Right lobe of liver (tissue), 4 donors: ENCODE measurements at regions not wholly inside any gene's neighbourhood (a gene's known extent, or its start where the extent isn't known, plus 50 kb on each side); places are given as distances from the start of the nearest gene placed in this dataset.

Experiments
- POLR2A ChIP-seq: fragments of 450-650 bp; IDR thresholded peaks from one replicate; pipeline ENCODE4 v1.6.1; 2017; ENCODE audit warnings: antibody characterized with exemption, mild to moderate bottlenecking
- TF ChIP-seq, protein P1 (sequence below), 4 donors: fragments of 200-600 bp in 3 of 4; fragments of 450-650 bp in 1 of 4; IDR thresholded peaks; one replicate each; pipeline versions ENCODE4 v1.5.1 to v1.8.0; 2016 to 2022; ENCODE audit warnings: antibody characterized with exemption in 4 of 4, mild to moderate bottlenecking in 2 of 4
- donor health status: DM: no; HTN: no; CAD: no.
- donor health status: DM: no; HTN: no; CAD: no.
- donor health status: DM: no; HTN: yes; CAD: no.

- TF ChIP-seq, protein P1, sequence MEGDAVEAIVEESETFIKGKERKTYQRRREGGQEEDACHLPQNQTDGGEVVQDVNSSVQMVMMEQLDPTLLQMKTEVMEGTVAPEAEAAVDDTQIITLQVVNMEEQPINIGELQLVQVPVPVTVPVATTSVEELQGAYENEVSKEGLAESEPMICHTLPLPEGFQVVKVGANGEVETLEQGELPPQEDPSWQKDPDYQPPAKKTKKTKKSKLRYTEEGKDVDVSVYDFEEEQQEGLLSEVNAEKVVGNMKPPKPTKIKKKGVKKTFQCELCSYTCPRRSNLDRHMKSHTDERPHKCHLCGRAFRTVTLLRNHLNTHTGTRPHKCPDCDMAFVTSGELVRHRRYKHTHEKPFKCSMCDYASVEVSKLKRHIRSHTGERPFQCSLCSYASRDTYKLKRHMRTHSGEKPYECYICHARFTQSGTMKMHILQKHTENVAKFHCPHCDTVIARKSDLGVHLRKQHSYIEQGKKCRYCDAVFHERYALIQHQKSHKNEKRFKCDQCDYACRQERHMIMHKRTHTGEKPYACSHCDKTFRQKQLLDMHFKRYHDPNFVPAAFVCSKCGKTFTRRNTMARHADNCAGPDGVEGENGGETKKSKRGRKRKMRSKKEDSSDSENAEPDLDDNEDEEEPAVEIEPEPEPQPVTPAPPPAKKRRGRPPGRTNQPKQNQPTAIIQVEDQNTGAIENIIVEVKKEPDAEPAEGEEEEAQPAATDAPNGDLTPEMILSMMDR (IDR thresholded peaks at IDR 0.05): no peak
- no peak for TF ChIP-seq POLR2A
Measured at GRCh38 chr18:8489761-8490160, 119.5 kb upstream of the RAB12 start.
